NCI-H526 treated with DMSO at 0.1 percent for 48 hours (cell line): ENCODE measurements at regions not wholly inside any gene's neighbourhood (a gene's known extent, or its start where the extent isn't known, plus 50 kb on each side); places are given as distances from the start of the nearest gene placed in this dataset.
"Not testable (repeated sequence)": the region's sequence is repeated elsewhere in the genome, so short reads cannot be mapped to it uniquely, and the experiment has no call there.

Experiments
- DNase-seq: peaks from one replicate; lab custom pipeline; 2025; lab: John Stamatoyannopoulos, UW

GRCh38 chr5:124963236-124963919, 216.9 kb upstream of the ZNF608 start:
- DNase-seq = no peak

- not testable (repeated sequence) for DNase-seq
Measured at GRCh38 chr5:124966741-124967140, 220.3 kb upstream of the ZNF608 start.

- DNase-seq = not testable (repeated sequence)
Measured at GRCh38 chr5:124970381-124970780, 223.9 kb upstream of the ZNF608 start.

- no peak for DNase-seq
Measured at GRCh38 chr5:124972703-124973102, 226.3 kb upstream of the ZNF608 start.

GRCh38 chr5:124973661-124974060, 227.2 kb upstream of the ZNF608 start:
- DNase-seq = no peak

GRCh38 chr5:124976086-124976485, 229.6 kb upstream of the ZNF608 start:
- no peak for DNase-seq

- DNase-seq = peak; percentile 35
Measured at GRCh38 chr5:124979251-124979650, 232.8 kb upstream of the ZNF608 start.

GRCh38 chr5:124980163-124980941, 233.9 kb upstream of the ZNF608 start:
- peak; percentile 66 for DNase-seq

- DNase-seq = no peak
Measured at GRCh38 chr5:124981901-124982300, 235.5 kb upstream of the ZNF608 start.

GRCh38 chr5:124986170-124986569, 239.7 kb upstream of the ZNF608 start:
- DNase-seq = no peak

- DNase-seq = no peak
Measured at GRCh38 chr5:124986667-124987066, 240.2 kb upstream of the ZNF608 start.

- not testable (repeated sequence) for DNase-seq
Measured at GRCh38 chr5:124987786-124988185, 241.3 kb upstream of the ZNF608 start.

- DNase-seq = no peak
Measured at GRCh38 chr5:124990723-124991122, 244.3 kb upstream of the ZNF608 start.

GRCh38 chr5:124995421-124995820, 249.0 kb upstream of the ZNF608 start:
- no peak for DNase-seq

GRCh38 chr5:124996023-124996763, 249.8 kb upstream of the ZNF608 start:
- no peak for DNase-seq

GRCh38 chr5:124996764-124997077, 250.3 kb upstream of the ZNF608 start:
- DNase-seq = no peak

- DNase-seq = no peak
Measured at GRCh38 chr5:124997186-124997893, 250.9 kb upstream of the ZNF608 start.

GRCh38 chr5:124998520-124998919, 252.1 kb upstream of the ZNF608 start:
- no peak for DNase-seq

GRCh38 chr5:125002727-125003598, 256.5 kb upstream of the ZNF608 start:
- DNase-seq = no peak

GRCh38 chr5:125004009-125004408, 257.6 kb upstream of the ZNF608 start:
- no peak for DNase-seq

GRCh38 chr5:125005266-125005665, 258.8 kb upstream of the ZNF608 start:
- DNase-seq = no peak
